ENCODE measurements at regions not wholly inside any gene's neighbourhood (a gene's known extent, or its start where the extent isn't known, plus 50 kb on each side); places are given as distances from the start of the nearest gene placed in this dataset.
"Not testable (repeated sequence)": the region's sequence is repeated elsewhere in the genome, so short reads cannot be mapped to it uniquely, and the experiment has no call there.

DNA sequence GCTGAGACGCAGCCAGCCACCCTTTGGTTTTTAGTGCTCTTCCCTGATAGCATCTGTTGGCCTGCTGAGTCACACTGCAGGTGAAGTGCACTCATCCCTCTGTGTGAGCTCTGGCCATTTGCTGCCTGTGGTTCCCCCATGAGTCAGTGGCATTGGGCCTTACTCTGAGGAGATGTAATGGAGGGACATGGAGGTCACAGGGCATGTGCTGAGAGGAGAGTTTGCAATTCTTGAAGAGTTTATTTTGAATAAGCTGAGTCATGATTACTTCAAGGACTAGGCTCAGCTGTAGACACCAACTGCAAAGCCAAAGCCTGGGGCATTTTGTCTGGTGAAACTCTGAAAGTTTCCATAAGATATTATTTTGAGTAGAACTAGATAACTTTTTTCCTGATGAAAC, 200.3 kb downstream of the BCL2L11 start:
- not testable (repeated sequence) for DNase-seq

DNA sequence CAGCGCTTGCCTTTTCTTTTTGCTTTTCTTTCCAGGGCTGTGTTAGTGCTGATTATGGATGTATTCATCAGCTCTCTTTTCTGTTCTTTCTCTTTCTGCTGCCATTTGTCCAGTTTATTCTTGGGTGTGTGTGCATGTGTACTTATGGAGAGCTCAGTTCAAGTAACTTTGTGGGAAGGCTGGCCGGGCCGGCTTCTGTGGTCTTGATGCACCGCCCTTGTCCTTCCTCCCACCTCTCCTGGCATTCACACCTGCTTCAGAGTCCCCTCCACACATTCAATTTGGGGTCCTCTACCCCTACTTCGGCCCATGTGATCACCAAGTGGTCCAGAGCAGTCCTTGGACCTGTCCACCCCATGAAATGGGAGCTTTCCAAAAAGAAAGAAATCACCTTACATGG, 202.7 kb downstream of the BCL2L11 start:
- DNase-seq, result not testable (repeated sequence)

DNA sequence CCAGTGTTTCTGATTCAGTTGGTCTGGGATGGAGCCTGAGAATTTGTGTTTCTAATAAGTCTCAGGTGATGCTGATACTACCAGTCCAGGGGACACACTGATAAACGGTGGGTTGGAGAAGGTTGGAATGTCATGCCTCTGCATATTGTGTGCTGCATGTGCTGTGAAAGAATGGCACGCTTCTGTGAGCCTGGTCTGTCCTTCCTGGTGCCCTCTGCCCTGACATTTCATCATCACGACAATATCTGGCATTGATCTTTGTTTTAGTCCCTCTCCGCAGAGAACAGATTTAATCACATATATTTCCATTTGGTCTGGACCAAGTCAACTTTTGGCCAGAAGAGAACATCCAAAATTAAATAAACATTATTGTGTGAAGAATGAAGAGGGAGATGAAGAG, 207.0 kb downstream of the BCL2L11 start:
- DNase-seq, result not testable (repeated sequence)

DNA sequence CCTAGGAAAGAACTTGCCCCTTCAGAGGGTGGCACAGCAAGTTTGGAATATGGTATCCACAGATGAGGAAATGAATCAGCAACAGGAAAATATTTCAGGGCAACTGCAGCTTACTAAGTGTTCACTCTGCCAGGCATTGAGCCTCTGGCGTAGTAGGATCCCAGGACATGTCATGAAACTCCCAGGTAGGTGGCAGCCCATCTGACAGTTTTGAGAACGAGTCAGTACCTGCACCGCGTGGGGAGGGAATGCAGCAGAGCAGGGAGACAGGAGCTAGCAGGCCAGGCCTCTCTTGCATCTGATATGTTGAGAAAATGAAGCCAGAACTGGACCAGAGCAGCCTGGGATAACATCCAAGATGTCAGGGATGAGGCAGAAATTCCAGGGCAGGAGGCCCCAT, 208.6 kb downstream of the BCL2L11 start:
- not testable (repeated sequence) for DNase-seq

DNA sequence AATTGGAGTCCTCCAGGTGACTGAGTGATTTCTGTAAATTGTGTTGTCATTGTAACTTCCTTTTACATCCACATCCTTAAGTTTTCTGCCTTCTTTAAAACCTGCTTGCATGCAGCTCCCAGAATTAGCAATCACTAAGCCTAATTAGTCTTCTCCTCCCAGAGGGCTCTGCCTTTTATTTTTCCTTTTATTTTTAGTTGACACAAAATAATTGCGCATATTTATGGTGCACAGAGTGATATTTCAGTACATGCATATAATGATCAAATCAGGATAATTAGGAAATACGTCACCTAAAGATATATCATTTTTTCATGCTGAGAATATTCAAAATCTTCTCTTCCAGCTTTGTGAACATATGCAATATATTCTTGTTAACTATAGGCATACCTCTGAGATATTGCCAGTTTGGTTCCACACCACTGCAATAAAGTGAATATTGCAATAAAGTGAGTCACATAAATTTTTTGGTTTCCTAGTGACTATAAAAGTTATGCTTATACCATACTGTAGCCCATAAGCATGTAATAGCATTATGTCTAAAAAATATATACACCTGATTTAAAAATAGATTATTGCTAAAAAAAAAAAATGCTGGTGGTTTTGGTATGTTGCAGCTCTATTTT, 210.5 kb downstream of the BCL2L11 start:
- not testable (repeated sequence) for DNase-seq

DNA sequence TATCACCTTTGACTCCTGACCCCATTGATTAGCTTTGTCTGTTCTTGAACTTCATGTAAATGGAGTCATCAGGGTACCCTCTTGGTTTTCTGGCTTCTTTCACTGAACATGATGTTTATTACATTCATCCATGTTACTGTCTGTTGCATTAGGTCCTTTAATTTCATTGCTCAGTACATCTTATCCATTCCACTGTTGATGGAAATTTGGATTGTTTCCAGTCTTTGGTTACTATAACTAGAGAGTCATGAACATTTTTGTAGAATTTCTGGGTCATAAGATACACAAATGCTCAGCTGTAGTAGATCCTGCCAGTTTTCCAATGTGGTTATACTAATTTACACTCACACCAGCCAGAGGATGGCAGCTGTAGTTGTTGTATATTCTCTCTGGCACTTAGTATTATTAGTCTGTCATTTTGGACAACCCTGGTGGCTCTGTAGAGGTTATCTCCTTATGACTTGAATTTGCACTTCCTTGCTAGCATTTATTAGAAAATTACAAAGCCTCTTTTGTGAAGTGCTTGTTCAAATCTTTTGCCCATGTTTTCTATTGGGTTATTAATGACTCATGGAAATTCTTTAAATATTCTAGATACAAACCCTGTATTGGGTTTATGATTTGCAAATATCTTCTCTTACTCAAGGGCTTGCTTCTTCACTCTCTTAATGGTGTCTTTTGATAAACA, 214.7 kb downstream of the BCL2L11 start:
- DNase-seq, result not testable (repeated sequence)

DNA sequence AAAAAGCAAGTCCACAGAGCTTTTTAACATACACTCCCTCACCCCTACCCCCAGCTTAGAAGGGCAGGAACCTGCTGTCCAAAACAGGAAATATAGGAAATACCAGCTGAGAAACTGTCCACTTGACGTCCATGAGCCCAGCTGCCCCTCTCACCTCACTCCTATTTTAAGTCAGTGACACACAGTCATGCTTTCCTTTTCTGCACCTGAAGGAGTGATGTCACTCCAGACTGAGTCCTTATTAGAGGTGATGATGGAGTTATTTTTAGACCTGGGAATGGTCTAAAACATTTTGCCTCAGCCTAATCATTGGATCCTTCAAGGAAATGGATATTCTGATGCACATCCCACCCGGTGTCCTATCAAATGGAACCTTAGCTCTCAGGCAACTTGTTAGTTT, 217.8 kb downstream of the BCL2L11 start:
- DNase-seq, result not testable (repeated sequence)

DNA sequence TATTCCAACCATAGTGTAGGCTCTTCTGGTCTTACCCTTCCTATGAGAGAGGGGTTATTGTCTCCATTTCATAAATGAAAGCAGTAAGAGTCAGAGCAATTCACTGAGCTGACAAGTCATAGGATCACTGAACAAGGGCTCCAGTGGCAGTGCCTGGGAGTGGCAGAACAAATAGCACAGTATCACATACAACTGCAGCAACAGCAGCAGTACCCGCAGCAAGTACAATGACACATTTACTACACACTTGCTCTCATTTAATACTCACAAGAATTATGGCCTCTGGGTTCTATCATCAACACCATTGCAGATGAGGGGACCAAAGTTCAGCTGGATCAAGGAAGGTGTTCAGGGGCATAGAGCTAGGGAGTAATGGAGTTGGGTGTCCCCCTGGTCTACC, 218.8 kb downstream of the BCL2L11 start:
- not testable (repeated sequence) for DNase-seq

DNA sequence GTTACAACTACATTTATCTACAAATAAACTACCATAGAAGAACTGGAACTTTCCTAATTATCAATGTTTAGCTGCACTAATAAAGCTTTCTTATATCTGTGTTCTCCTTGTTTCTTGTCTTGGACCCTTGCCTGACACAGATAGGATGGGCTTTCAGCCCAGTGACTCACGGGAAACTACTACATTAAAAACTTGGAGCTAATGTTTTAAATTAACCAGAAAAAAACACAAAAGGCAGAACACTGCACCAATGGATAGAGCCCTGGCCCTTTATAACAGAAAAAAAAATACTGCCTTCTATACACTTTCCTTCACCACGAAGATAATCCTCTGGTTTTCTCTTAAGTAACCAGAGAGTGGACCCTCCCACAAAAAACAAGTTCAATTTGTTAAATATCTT, 223.9 kb downstream of the BCL2L11 start:
- not testable (repeated sequence) for DNase-seq

DNA sequence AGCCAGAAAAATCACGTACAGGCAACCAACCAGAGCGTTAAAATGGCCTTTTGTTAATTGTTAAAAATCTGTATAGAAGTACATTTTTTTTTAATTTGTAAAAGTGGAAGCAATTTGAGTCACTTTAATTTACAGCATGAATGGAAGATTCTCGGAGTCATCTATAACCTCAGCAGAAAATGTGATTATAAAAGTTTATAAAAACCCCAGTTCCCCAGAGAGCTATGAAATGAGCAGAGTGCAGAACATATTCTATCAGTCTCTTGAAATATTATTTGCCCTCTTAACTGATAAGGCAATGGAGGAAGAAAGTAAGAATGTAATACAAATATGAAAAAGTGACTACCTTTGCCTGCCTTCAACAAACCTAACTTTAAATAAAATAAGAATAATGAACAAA, 224.7 kb downstream of the BCL2L11 start:
- not testable (repeated sequence) for DNase-seq

DNA sequence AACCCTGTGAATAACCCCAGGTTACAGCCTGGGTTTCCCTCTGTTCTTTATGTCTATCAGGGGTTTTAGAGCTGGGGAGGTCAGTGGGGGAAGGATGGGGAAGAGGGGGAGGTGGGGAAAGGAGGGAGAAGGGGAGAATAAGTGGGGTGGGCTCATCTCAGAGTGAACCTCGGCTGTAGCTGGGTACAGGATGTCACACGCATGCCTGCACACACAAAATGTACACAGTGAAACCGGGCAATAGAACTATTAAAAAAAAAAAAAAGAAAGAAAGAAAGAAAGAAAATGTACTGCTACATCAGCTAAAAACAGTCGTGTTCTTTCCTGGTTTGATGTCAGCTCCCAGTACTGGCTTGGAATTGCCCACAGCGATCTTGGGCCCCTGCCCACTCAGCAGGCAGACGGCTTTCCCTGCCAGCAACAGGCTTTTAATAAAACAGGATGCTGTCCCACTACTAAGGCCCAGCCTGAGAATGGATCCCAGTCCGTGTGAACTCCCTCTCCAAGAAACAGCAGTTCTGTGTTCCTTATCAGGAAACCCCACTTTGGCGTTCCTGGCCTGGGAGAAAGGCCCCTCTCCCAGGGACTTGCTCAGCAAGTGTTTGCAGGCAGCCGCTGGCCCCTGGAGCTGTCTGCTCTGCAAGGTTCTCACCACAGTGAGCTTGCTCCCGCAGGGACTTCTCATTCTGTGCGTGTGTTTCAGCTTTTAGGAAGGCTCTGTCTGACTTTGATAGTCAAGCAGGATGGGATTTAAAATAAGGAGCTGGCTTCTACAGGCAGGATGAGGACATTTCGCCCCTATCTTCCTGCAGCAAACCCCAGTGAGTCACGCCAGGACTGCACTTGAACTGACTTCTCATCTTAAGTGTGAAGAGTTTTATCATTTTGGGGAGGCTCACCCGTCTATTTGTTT, 225.6 kb downstream of the BCL2L11 start:
- DNase-seq, result not testable (repeated sequence)

DNA sequence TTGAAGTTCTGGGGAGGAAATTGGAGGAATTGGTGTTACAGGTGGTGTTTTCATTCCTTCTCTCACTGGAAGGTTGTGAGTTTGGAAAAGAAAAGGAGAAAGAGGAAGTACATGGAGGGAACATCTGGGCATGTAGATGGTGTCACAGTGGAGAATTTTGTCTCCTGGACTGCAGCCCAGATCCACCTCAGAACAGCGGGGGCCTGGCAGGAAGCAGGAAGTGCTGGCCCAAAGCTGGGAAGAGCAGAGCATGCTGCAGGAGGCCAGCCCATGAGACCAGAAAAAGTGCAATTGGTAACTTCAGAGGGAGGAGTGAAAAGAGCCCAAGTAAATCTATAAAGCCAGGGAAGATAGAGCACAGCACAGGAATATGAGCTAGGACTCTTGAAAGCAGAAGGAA, 227.0 kb downstream of the BCL2L11 start:
- DNase-seq, result not testable (repeated sequence)

DNA sequence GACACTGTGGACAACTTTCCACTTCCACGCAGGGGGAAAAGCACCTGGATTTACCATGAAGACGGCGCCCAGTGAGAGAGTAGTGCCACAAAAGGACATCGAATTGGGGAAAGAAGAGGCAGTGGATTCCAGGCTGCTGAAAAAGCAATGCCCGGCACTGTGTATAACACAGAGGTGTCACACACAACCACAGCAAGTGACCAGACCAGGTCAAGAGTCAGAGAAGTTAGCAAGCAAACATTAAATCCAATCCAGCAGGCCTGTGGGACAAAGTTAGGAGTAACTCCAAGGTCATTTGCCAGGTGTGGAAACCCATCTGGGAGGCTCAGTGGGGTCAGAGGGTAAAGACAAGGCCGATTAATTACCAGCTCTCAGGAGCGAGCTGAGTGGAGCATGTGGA, 227.6 kb downstream of the BCL2L11 start:
- not testable (repeated sequence) for DNase-seq

DNA sequence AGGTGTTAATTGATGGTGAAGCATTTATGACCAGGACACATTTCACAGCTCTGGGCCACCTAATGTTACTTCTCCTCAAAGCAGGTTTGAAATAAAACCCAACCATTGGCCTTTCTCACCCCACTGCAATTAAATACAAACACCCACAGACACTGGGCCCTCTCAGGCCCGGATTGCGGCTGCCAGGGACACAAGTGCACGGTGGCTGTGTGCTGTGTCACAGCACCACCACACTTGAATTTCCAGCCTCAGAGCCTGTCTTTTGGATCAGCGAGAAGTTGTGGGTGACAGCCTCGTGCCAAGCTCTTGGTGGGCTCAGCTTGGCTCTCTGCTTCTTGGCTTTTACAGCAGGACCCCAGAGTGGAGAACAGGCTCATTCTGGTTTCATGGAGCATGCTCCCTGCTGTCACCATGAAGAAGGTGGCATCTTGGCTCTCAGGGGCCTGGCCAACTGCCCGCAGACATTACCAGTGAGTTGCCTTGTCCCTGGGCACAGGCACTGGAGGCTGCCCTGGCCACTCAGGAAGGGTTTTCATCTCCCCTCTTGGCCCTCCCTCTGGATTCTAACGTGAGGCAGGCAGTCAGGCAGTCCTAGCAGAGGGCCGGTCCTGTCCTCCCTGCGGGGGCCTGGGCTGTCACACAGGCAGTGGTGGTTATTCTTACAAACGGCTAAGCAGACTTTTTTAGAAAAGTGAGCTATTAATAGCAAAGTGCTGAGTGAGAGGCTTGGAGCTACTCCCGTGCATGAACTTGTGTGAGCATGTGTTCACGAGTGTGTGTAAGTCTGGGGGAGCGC, 234.5 kb downstream of the BCL2L11 start:
- DNase-seq, result not testable (repeated sequence)

DNA sequence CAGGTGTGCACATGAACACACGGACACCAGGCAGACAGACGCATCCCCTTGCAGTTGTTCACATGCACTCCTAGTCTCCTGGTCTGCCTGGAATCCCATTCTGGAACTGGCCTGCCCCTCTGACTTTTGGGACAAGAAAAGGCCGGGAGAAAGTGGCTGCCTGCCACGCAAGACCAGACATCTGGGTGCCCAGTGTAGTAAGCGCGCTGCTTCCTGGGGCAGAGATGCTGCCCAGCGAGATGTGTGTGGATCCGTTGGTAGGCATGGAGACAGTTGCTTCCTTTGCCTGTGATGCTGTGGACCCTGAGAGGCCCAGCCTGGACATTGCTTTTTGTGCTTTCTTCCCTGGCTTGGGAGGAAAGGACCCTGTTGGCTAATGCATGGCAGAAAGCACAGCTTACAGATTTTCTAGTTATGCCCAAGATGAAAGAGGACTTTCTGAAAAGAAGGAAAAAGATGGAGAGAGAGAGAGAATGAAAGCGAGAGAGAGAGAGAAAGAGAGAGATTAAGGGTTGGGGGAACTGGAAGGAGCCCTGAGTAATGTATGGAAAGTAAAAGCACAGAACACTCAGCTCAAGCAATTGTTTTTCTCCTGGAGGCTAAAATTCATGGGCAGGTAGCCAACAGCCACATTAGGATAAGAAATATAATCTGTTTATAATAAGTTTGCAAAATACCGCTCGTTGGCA, 235.3 kb downstream of the BCL2L11 start:
- DNase-seq, result not testable (repeated sequence)

DNA sequence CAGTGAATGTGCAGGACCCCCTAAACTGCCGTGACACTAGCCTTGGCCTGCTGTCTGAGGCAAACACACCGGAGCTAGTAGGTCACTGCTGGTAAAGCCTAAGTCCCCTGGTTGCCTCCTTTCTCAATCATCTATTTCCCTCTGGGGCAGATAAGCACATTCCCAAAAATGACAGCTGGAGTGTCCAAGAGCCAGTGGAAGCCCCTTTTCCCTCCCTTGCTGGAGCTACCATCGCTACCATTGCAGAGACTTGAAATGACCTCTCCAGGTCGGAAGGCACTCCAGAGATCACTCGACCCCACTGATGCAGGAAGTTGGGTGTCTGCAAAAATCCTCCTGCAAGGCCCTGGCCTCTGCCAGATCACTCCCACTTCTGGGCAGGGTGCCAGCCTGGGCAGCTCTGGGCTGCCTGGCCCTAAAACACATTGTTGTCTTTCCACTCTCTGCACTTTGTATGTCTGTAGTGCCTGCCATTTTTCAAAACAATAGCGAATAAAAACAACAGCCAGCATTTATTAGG, 235.9 kb downstream of the BCL2L11 start:
- not testable (repeated sequence) for DNase-seq

DNA sequence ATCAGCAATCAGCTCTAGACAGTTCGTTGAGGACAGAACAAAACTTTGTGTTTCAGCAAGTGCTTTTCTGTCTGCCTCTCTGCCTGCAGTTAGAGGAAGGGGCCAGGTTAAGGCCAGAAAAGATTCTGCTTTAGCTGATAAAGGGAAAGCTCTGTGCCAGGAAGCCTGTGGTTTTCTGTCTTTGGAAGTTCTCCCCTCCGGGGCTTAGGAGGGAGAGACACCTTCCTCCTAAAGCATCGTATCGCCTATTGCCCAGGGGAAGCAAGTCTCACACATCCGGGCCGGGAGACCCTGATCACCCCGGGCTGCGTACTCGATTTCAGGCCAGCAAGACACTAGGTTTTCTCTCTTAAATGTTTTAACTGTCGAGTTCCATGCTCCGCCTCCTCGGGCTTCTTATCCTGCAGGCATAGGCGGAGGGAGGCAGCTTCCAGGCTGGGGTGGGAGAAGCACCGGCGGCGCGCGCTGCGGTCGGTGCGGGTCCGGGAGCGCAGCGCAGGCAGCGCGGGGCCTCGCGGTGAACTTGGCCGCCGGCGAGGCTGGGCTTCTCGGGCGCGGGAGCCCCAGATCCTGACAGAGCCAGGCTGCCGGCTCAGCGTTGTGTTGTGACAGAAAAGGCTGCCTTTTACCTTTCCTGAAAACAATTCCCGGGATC, 245.4 kb downstream of the BCL2L11 start:
- DNase-seq, result not testable (repeated sequence)

DNA sequence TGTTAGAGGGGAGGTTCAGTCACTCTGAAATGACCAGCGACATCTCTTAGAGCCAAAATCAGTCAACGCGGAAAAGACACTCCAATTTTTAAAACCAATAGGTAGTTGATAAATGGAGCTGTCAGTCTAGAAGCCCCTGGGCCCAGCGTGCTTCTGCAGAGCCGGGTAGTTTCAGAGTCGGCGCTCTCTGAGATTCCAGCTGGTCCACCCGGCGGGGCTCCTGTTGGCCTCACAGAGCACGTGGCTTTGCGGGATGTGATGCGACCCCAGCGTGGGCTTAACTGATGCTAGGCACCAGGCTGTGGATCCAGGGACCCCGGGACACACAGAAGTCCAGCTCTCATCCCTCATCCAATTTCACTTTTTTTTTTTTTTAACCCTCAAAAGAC, 245.9 kb downstream of the BCL2L11 start:
- DNase-seq, result not testable (repeated sequence)

DNA sequence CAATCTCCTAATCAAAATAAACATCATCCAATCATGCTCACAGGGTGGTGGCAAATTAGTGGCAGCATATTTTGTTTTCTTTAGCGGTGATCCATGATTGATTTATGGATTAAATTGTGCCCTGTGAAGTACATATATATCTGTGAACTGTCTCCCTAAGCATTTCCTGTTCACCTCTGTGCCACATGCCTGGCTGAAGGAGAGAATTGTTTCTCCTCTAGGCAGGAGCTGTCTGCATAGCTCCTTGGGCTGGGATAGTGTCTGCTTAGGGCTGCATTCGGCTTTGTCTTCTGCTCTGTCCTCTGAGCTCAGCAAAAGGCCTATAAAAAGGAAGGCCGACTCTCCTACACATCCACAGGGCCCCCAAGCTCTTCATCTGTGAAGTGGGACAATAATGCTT, 246.4 kb downstream of the BCL2L11 start:
- not testable (repeated sequence) for DNase-seq

DNA sequence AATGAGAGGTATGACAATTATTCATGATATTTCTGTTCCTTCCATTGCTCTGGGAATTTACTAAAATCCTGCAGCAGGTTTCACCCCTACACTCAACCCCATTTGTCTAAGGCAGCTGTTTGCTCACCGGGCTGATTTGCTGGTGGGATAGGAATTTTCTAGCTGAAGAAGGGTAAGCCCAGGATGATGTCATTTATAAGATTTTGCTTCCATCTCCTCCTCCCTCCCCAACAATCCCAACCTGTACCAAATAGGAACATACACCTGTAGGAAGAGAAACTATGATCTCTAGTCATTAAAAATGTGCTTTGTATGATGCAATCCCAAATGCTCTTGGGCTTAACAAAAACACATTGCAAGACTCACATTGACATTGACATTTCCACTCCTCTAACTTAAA, 247.2 kb downstream of the BCL2L11 start:
- DNase-seq, result not testable (repeated sequence)

DNA sequence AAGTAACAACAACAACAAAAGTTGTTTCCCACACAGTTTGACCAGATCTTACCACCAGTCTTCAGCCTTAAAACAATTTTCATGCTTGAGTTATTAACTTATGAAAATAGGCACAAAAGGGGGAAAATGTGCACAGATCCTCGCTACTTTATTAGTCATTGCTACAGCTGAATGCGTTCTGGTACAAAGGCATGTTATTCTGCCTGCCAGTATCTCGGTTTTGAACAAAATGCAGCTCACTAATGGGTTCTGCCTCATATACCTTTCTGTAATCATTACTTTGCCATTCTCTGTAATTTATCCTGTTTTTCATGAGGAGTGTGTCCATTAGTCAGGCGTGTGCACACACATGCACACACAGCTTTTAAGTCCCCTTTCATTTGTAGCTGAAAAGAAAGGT, 247.6 kb downstream of the BCL2L11 start:
- not testable (repeated sequence) for DNase-seq

All from MV-4-11 (cell line).